NOMO-1 (cell line): ENCODE measurements at regions not wholly inside any gene's neighbourhood (a gene's known extent, or its start where the extent isn't known, plus 50 kb on each side); places are given as distances from the start of the nearest gene placed in this dataset.
"Not testable (repeated sequence)": the region's sequence is repeated elsewhere in the genome, so short reads cannot be mapped to it uniquely, and the experiment has no call there.

Experiments
- DNase-seq, 2 experiments: peaks; one replicate each; lab custom pipeline; 2025; ENCODE audit not compliant: unreplicated experiment in 2 of 2; lab: John Stamatoyannopoulos, UW

- DNase-seq, result not testable (repeated sequence)
Measured at GRCh38 chr15:20105011-20105990, 436.3 kb downstream of the GOLGA6L6 start.

- DNase-seq, result not testable (repeated sequence)
Measured at GRCh38 chr15:20104551-20104950, 437.0 kb downstream of the GOLGA6L6 start.

GRCh38 chr15:20102862-20103261 lies 438.7 kb downstream of the GOLGA6L6 start:
- not testable (repeated sequence) for DNase-seq

- not testable (repeated sequence) for DNase-seq
Measured at GRCh38 chr15:20102209-20102608, 439.4 kb downstream of the GOLGA6L6 start.

GRCh38 chr15:20101281-20101680 lies 440.3 kb downstream of the GOLGA6L6 start:
- DNase-seq, result not testable (repeated sequence)

- DNase-seq, result not testable (repeated sequence)
Measured at GRCh38 chr15:20100604-20101270, 440.9 kb downstream of the GOLGA6L6 start.

DNA sequence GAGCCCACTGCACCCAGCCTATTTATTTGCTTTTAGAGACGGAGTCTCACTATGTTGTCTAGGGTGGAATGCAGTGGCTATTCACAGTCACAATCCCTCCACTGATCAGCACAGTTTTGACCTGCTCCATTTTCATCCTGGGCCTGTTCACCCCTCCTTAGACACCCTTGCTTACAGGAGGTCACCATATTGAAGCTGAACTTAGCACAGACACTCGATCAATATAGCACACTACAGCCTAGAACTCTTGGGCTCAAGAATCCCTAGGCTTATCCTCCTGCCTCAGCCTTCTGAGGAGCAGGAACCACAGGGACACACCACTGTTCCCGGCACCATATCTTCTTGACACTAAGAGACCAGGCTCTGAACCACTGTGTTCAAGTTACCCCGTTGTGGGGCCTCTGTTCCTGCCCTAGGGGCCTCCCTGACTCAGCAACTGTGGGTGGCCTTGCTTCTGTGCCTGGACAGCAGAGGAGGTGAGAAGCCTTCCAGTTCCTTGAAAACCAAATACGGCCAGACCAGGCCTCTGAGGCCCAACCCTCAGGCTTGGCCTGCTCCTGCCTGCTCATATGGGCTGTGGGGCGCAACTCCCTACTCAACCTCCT lies 445.8 kb downstream of the GOLGA6L6 start:
- not testable (repeated sequence) for DNase-seq

- DNase-seq, result not testable (repeated sequence)
Measured at GRCh38 chr15:20089541-20089940, 452.1 kb downstream of the GOLGA6L6 start.

GRCh38 chr15:20084026-20084425 lies 457.6 kb downstream of the GOLGA6L6 start:
- not testable (repeated sequence) for DNase-seq

GRCh38 chr15:20074082-20074481 lies 467.5 kb downstream of the GOLGA6L6 start:
- not testable (repeated sequence) for DNase-seq

DNA sequence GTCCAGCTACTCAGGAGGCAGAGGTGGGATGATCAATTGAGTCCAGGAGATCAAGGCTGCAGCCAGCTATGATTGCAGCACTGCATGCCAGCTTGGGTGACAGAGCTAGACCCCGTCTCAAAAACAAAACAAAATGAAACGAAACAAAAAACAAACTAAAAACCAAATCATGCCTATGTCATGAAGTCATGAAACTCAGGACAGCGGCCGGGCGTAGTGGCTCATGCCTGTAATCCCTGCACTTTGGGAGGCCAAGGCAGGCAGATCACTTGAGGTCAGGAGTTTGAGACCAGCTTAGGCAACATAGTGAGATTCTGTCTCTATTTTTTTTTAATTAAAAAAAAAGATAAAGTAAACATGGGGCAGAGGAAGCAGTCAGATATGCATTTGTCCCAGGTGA lies 472.6 kb downstream of the GOLGA6L6 start:
- DNase-seq, result not testable (repeated sequence)

DNA sequence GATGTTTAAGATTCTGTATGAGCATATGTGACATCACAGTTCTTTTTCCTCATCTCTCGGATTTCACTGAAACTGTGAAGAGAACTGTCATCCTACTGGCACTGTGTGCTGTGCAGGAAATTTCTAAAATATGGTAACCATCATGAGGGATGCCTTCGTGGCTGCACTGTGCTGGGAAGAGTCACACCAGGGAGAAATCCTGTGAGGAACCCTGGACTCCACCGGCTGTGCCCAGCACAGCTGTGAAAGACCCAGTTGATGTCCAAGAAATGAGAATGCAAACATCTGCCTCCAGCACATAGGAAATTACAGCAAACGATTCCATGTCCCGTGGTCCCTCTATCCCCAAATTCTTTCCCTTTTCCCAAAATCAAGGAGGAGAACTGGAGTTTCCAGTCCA lies 475.4 kb downstream of the GOLGA6L6 start:
- not testable (repeated sequence) for DNase-seq

DNA sequence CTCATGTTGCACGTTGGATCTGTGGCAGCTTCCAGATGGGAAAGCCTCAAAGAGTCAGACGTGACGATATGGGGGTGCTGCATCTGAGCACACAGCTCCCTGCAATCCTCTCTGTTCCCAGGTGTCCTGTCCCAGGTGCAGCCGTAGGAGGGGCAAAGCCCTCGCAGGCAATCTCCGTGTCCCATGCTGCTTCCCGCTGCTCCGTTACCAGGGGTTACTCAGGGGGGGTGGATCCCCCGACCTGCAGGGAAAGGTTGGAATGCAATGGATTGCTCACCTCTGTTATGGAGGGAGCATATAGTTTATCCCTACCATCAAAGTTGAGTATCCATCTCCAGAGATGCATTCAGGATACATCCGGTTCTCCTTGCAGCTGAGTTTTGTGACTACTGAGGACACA lies 476.1 kb downstream of the GOLGA6L6 start:
- not testable (repeated sequence) for DNase-seq

DNA sequence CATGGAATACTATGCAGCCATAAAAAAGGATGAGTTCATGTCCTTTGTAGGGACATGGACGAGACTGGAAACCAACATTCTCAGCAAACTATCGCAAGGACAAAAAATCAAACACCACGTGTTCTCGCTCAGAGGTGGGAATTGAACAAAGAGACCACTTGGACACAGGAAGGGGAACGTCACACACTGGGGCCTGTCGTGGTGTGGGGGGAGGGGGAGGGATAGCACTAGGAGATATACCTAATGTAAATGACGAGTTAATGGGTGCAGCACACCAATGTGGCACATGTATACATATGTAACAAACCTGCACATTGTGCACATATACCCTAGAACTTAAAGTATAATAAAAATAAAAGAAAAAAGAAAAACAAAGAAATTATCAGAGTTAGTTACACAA lies 478.4 kb downstream of the GOLGA6L6 start:
- not testable (repeated sequence) for DNase-seq

GRCh38 chr15:20060838-20061237 lies 480.8 kb downstream of the GOLGA6L6 start:
- not testable (repeated sequence) for DNase-seq

DNA sequence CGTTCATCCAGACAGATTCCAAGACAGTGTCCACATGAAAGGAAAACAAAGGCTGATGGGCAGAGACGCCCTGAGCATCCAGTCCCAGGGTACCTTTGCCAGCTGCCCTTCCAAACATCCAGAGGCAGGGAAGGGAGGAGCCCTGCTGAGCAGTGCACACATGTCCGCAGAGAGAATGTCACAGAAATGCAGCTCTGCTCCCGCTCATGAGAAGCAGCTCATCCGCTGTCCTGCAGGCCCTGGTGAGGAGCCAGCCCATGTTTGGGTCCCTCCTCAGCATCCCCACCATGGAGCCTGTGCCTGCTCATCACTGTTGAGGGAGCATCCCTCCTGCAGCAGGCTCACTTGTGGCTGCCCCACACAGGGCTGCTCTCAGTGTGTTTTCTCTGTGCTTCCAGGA lies 484.7 kb downstream of the GOLGA6L6 start:
- not testable (repeated sequence) for DNase-seq

GRCh38 chr15:20055921-20056320 lies 485.7 kb downstream of the GOLGA6L6 start:
- DNase-seq, result not testable (repeated sequence)

DNA sequence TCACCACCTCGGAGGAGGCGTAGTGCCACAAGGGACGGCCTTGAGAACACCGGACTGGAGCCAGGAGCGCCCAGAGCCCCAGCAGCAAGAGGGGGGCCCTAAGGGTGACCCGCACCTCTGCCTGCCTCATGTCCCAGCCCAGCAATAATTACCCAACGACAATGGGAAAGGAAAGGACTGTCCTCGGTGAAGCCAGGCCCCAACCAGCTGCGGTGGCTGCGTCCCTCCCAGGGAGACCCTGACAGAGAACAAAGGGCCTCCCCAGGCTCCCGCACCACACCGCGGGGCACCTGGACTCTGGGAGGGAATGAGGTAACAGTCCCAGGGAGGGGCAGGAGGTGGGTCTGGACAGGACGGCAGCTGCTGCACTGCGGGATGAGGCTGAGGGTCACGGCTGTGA lies 493.4 kb downstream of the GOLGA6L6 start:
- not testable (repeated sequence) for DNase-seq

DNA sequence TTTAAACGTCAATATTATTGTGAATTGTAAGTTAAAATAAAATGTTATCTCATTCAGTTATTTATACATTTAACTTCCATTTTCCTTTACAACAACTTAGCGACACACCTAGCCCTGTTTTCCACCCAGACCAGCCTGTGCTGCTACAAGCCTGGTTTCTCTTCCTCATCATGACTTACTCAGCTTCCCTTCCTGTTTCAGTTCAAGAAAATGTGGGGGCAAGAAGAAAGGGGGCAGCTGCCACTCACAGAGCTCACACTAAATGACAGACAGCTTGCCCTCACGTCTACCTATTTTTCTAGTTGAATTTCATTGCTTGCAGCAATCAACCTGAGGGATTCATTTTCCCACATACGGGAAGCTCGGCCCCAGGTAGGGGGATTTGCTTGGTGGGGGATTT lies 496.4 kb downstream of the GOLGA6L6 start:
- DNase-seq, result not testable (repeated sequence)

- not testable (repeated sequence) for DNase-seq
Measured at GRCh38 chr15:20040691-20041090, 500.9 kb downstream of the GOLGA6L6 start.

DNA sequence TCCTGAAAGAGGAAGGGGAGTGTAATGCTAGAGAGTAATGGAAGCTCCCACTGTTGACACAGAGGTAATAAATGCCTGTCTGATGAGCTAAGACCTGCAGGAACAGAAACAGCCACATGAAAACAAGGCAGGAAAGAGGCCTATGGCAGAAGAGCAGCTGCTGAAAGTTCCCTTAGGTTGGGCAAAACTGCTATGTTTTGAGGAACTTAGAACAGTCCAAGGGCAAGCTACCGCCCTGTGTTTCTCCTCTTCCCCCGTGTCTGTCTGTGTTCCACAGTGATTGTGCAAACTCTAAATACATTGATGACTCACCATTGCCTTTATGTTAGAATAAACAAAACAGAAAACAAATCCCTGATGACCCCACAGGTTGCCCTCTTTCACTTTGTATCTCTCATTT lies 516.6 kb downstream of the GOLGA6L6 start:
- DNase-seq, result not testable (repeated sequence)
